GM19035 (cell line): ENCODE measurements at regions not wholly inside any gene's neighbourhood (a gene's known extent, or its start where the extent isn't known, plus 50 kb on each side); places are given as distances from the start of the nearest gene placed in this dataset.

Source experiments
- ATAC-seq: cut with Tn5 transposase; IDR thresholded peaks from one replicate; pipeline ENCODE4 v1.9.1; 2021; ENCODE audit not compliant: unreplicated experiment

DNA sequence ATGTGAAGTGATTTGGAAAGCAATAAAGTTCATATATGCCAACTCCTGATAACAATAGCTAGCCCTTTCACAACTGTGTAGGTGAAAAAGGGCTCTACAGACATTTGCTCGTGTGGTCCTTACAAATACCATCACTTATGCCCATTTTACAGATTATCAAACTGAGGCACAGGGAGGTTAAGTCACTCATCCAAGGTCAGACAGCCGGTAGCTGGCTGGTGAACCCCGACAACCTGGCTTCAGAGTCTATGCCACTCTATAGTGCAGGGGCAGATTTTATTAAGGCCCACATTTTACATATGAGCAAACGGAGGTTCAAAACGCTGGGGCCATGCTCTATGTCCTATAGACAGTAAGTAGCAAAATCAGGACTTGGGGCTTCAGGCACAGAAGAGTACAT lies 280.5 kb downstream of the RRAGC start:
- ATAC-seq = no peak

GRCh38 chr1:38578271-38578951 lies 281.2 kb downstream of the RRAGC start:
- no peak for ATAC-seq

GRCh38 chr1:38577937-38578270 lies 281.7 kb downstream of the RRAGC start:
- no peak for ATAC-seq

- no peak for ATAC-seq
These were observed 282.2 kb downstream of the RRAGC start for GRCh38 chr1:38577385-38577784.

DNA sequence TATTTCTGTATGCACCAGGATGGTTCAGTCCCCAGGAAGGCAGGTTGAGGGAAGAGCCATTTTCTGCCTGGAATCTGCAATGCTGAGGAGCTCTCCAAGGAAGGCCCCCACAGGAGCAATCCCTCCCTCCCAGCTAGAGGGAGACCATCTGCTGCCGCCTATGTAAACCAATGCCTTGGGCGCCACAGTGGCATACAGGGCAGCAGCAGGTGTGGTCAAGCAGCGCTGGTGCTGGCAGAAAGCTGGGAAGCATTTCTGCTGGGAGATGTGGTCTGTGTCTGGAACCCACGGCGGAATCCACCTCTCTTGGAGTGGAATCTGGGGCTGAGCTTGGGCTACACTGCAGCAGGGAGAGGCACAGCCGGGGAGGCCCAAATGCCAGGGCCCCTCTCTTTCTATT lies 283.3 kb downstream of the RRAGC start:
- no peak for ATAC-seq

GRCh38 chr1:38571726-38572125 lies 287.8 kb downstream of the RRAGC start:
- no peak for ATAC-seq

DNA sequence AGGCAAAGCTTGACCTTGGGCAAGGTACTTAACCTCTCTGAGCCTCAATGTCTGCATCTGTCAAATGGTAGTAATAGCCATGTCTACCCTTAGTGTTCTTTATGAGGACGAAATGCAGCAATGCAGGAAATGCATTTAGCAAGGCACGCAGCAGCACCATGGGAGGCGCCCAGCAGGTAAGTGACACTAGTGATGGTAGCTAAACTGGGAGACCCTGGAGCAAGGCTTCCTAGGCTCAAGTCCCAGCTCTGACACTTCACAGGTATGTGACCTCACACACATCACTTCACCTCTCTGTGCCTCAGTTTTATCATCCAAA lies 289.0 kb downstream of the RRAGC start:
- no peak for ATAC-seq

- ATAC-seq = no peak
These were observed 289.5 kb downstream of the RRAGC start for GRCh38 chr1:38569932-38570656.

DNA sequence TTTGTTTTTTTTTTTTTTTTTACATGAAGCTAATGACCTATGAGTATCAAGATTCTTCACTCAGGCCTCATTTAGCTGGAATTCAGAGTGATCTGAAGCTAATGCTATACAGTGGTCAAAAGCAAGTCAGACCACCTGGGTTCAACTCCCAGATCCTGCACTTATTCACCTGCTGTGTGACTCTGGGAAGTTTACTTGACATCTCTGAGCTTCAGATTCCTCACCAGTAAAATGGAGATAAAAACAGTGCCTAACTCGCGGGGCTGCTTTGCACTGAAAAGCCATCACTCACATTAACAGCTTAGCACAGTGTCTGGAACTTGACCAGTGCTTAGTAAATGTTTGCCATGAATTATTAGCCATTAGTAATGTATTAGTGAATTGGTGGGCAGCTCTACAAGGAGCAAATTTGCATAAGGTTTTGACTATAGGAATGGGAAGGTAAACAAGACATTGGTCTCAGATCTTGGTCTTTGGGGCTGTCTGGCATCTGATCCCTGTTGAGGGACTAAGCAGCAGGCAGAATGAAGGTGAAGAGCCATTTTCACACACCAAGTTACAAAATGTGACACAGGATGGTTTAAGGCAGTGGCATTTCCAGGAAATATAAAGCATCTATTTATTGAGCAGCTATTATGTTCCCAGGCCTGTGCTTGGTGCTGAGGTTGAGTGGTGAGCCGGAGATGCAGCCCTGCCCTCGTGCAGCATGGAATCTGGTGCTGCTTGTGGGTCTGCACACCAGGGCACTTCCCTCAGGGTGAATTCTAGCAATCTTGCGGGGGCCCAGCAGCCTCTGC lies 291.3 kb downstream of the RRAGC start:
- ATAC-seq = no peak

- ATAC-seq = no peak
These were observed 292.2 kb downstream of the RRAGC start for GRCh38 chr1:38567401-38567800.

- ATAC-seq = no peak
These were observed 294.5 kb downstream of the RRAGC start for GRCh38 chr1:38565020-38565491.

- no peak for ATAC-seq
These were observed 295.4 kb downstream of the RRAGC start for GRCh38 chr1:38563942-38564735.

- ATAC-seq = no peak
These were observed 297.8 kb downstream of the RRAGC start for GRCh38 chr1:38561725-38562124.

DNA sequence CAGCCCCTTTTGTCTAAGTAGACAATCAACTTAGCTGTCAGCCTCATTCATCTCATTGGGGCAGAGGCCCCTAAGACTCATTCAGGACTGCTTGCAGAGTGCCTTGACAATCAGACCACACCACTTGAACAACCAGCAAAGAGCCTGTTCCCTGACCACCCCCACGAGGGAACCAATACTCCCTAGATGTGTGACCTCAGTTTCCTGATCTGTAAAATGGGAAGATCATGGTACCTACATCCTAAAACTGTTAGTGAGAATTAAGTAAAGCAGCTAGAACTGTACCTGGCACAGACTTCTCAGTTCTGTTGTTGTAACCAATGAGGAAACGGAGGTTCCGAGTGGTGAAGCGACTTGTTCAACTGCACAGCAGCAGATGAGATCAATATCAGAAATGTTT lies 298.5 kb downstream of the RRAGC start:
- no peak for ATAC-seq

- ATAC-seq = no peak
These were observed 299.1 kb downstream of the RRAGC start for GRCh38 chr1:38560457-38560856.

- no peak for ATAC-seq
These were observed 300.0 kb downstream of the RRAGC start for GRCh38 chr1:38559446-38560165.

- no peak for ATAC-seq
These were observed 300.8 kb downstream of the RRAGC start for GRCh38 chr1:38558500-38559445.

- no peak for ATAC-seq
These were observed 301.5 kb downstream of the RRAGC start for GRCh38 chr1:38558055-38558454.

DNA sequence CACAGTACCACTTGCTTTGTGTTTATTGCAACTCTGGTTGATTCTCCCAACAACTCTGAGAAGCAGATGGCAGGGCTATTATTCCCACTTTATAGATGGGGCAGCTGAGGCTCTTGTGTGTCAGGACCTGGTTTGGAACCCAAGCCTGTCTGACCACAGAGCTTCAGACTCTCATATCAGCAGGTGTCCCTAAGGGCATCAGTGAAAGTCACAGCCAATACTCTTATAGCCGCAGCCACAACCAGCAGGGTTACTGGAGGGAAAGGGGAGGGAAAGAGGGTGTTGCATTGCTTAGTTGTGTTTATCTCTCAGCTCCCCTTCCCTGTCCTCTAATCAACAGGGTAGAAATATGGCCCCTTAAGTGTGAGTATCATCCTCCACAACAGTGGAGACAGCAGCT lies 304.0 kb downstream of the RRAGC start:
- ATAC-seq = no peak

DNA sequence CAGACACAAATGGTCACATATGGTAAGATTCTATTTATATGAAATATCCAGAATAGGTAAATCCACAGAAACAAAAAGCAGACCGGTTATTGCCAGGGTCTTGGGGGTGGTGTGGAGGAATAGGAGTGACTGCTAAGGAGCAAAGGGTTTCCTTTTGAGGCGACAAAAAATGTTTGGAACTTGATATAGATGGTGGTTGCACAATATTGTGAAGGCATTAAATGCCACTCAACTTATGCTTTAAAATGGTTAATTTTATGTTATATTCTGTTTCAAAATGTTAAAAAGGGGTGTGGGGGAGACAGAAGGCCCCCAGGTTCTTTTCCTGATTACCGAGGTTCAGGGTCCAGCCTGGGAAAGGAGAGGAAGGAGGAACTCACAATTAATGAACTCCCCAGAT lies 304.4 kb downstream of the RRAGC start:
- no peak for ATAC-seq
